ENCODE measurements at regions not wholly inside any gene's neighbourhood (a gene's known extent, or its start where the extent isn't known, plus 50 kb on each side); places are given as distances from the start of the nearest gene placed in this dataset.

DNA sequence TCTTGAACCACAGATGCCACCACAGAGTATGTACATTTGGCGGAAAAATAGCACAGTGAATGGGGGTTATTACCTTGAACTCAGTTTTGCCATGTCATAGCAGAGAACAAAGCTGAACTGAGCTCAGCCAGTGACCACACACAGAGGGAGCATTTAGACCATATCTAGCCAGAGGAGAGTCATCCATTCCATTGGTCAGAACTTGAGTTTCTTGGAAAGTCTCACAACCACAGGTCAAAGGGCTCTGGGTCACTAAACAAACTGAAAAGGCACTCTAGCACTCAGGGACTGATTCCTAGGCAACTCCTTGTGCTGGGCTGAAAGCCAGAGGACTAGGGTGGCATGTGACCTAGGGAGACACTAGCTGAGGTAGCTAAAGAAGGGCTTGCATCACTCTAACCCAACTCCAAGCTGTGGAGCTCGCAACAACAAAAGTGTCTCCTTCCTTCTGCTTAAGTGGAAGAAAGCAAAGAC is 239.7 kb upstream of the SEMA3D start:
- TF ChIP-seq, protein P1, sequence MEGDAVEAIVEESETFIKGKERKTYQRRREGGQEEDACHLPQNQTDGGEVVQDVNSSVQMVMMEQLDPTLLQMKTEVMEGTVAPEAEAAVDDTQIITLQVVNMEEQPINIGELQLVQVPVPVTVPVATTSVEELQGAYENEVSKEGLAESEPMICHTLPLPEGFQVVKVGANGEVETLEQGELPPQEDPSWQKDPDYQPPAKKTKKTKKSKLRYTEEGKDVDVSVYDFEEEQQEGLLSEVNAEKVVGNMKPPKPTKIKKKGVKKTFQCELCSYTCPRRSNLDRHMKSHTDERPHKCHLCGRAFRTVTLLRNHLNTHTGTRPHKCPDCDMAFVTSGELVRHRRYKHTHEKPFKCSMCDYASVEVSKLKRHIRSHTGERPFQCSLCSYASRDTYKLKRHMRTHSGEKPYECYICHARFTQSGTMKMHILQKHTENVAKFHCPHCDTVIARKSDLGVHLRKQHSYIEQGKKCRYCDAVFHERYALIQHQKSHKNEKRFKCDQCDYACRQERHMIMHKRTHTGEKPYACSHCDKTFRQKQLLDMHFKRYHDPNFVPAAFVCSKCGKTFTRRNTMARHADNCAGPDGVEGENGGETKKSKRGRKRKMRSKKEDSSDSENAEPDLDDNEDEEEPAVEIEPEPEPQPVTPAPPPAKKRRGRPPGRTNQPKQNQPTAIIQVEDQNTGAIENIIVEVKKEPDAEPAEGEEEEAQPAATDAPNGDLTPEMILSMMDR (IDR thresholded peaks at IDR 0.05) = no peak
- TF ChIP-seq POLR2A (IDR thresholded peaks at IDR 0.05) (no peak), EP300 (IDR thresholded peaks at IDR 0.05) (no peak), POLR2AphosphoS5 (IDR thresholded peaks at IDR 0.05) (no peak)
